ENCODE measurements at regions not wholly inside any gene's neighbourhood (a gene's known extent, or its start where the extent isn't known, plus 50 kb on each side); places are given as distances from the start of the nearest gene placed in this dataset.

GRCh38 chr6:147933224-147933623, 409.4 kb upstream of the SASH1 start:
- Mint-ChIP-seq H3K9me3 (ENCODE audit: unreplicated experiment) (peaks cover 6% of the 10 kb centered on the region), H3K4me3 (ENCODE audit: unreplicated experiment) (no peak overlapping the region), H3K27me3 (ENCODE audit: low read depth, unreplicated experiment) (no peaks in the 10 kb centered on the region), H3K27ac (ENCODE audit: unreplicated experiment) (no peak overlapping the region), H3K36me3 (ENCODE audit: low read depth, unreplicated experiment) (no peaks in the 10 kb centered on the region), H3K4me1 (ENCODE audit: low read depth, unreplicated experiment) (no peaks in the 10 kb centered on the region)
- Histone ChIP-seq H3K27me3 (ENCODE audit: insufficient read depth, low read length) (no peaks in the 10 kb centered on the region), H3K4me2 (ENCODE audit: low read length) (no peak overlapping the region), H3K36me3 (ENCODE audit: insufficient read depth, low read length) (no peaks in the 10 kb centered on the region), H3K4me3 (ENCODE audit: insufficient read depth, low read depth, low read length) (no peak overlapping the region), H3K9me3 (ENCODE audit: insufficient read depth, low read depth, low read length) (no peaks in the 10 kb centered on the region), H3K27ac (ENCODE audit: low read depth, low read length) (no peak overlapping the region), H2AFZ (ENCODE audit: low read depth, low read length) (no peak overlapping the region), H3K79me2 (ENCODE audit: insufficient read depth, low read length) (no peaks in the 10 kb centered on the region), H4K20me1 (ENCODE audit: insufficient read depth, low read length) (no peaks in the 10 kb centered on the region), H3K9ac (ENCODE audit: low read length) (no peak overlapping the region), H3K4me1 (ENCODE audit: insufficient read depth, low read length) (no peaks in the 10 kb centered on the region)
- no peak for TF ChIP-seq EZH2 (IDR thresholded peaks at IDR 0.05; ENCODE audit: insufficient read depth, low read length)
- TF ChIP-seq, protein P1, sequence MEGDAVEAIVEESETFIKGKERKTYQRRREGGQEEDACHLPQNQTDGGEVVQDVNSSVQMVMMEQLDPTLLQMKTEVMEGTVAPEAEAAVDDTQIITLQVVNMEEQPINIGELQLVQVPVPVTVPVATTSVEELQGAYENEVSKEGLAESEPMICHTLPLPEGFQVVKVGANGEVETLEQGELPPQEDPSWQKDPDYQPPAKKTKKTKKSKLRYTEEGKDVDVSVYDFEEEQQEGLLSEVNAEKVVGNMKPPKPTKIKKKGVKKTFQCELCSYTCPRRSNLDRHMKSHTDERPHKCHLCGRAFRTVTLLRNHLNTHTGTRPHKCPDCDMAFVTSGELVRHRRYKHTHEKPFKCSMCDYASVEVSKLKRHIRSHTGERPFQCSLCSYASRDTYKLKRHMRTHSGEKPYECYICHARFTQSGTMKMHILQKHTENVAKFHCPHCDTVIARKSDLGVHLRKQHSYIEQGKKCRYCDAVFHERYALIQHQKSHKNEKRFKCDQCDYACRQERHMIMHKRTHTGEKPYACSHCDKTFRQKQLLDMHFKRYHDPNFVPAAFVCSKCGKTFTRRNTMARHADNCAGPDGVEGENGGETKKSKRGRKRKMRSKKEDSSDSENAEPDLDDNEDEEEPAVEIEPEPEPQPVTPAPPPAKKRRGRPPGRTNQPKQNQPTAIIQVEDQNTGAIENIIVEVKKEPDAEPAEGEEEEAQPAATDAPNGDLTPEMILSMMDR (IDR thresholded peaks at IDR 0.05; ENCODE audit: insufficient read depth, low read depth, low read length) = no peak
- no peak for DNase-seq (ENCODE audit: low read depth)
- no peak for FAIRE-seq

- H2AFZ ChIP-seq (ENCODE audit: low read depth, low read length) = no peak overlapping the region
- no peaks in the 10 kb centered on the region for H3K36me3 Mint-ChIP-seq (ENCODE audit: low read depth, unreplicated experiment)
- H3K79me2 ChIP-seq (ENCODE audit: insufficient read depth, low read length) = no peaks in the 10 kb centered on the region
- H3K27me3 ChIP-seq (ENCODE audit: insufficient read depth, low read length) = no peaks in the 10 kb centered on the region
- H3K4me2 ChIP-seq (ENCODE audit: low read length) = no peak overlapping the region
- TF ChIP-seq EZH2 (IDR thresholded peaks at IDR 0.05; ENCODE audit: insufficient read depth, low read length) = no peak
- TF ChIP-seq, protein P1 (IDR thresholded peaks at IDR 0.05; ENCODE audit: insufficient read depth, low read depth, low read length) = no peak
- no peaks in the 10 kb centered on the region for H4K20me1 ChIP-seq (ENCODE audit: insufficient read depth, low read length)
- peak; percentile 12 for DNase-seq (ENCODE audit: low read depth)
- no peaks in the 10 kb centered on the region for H3K9me3 ChIP-seq (ENCODE audit: insufficient read depth, low read depth, low read length)
- FAIRE-seq = no peak
- H3K27ac Mint-ChIP-seq (ENCODE audit: unreplicated experiment) = no peak overlapping the region
- no peaks in the 10 kb centered on the region for H3K36me3 ChIP-seq (ENCODE audit: insufficient read depth, low read length)
- no peaks in the 10 kb centered on the region for H3K4me1 ChIP-seq (ENCODE audit: insufficient read depth, low read length)
- H3K4me3 Mint-ChIP-seq (ENCODE audit: unreplicated experiment) = no peak overlapping the region
- no peak overlapping the region for H3K4me3 ChIP-seq (ENCODE audit: insufficient read depth, low read depth, low read length)
- H3K9me3 Mint-ChIP-seq (ENCODE audit: unreplicated experiment) = no peaks in the 10 kb centered on the region
- H3K9ac ChIP-seq (ENCODE audit: low read length) = no peak overlapping the region
- no peaks in the 10 kb centered on the region for H3K4me1 Mint-ChIP-seq (ENCODE audit: low read depth, unreplicated experiment)
- H3K27me3 Mint-ChIP-seq (ENCODE audit: low read depth, unreplicated experiment) = no peaks in the 10 kb centered on the region
- no peak overlapping the region for H3K27ac ChIP-seq (ENCODE audit: low read depth, low read length)
Measured at GRCh38 chr6:147935656-147936055, 407.0 kb upstream of the SASH1 start.

- Mint-ChIP-seq H3K9me3 (ENCODE audit: unreplicated experiment) (no peaks in the 10 kb centered on the region), H3K27me3 (ENCODE audit: low read depth, unreplicated experiment) (no peaks in the 10 kb centered on the region), H3K36me3 (ENCODE audit: low read depth, unreplicated experiment) (no peaks in the 10 kb centered on the region), H3K4me1 (ENCODE audit: low read depth, unreplicated experiment) (no peaks in the 10 kb centered on the region), H3K4me3 (ENCODE audit: unreplicated experiment) (no peak overlapping the region), H3K27ac (ENCODE audit: unreplicated experiment) (no peak overlapping the region)
- no peak for DNase-seq (ENCODE audit: low read depth)
- H3K27me3 ChIP-seq (ENCODE audit: insufficient read depth, low read length) = no peaks in the 10 kb centered on the region
- no peak for TF ChIP-seq EZH2 (IDR thresholded peaks at IDR 0.05; ENCODE audit: insufficient read depth, low read length)
- no peak overlapping the region for H3K4me2 ChIP-seq (ENCODE audit: low read length)
- FAIRE-seq = no peak
- no peak overlapping the region for H2AFZ ChIP-seq (ENCODE audit: low read depth, low read length)
- H3K9me3 ChIP-seq (ENCODE audit: insufficient read depth, low read depth, low read length) = no peaks in the 10 kb centered on the region
- H4K20me1 ChIP-seq (ENCODE audit: insufficient read depth, low read length) = no peaks in the 10 kb centered on the region
- H3K27ac ChIP-seq (ENCODE audit: low read depth, low read length) = no peak overlapping the region
- H3K4me3 ChIP-seq (ENCODE audit: insufficient read depth, low read depth, low read length) = no peak overlapping the region
- H3K9ac ChIP-seq (ENCODE audit: low read length) = no peak overlapping the region
- no peaks in the 10 kb centered on the region for H3K79me2 ChIP-seq (ENCODE audit: insufficient read depth, low read length)
- H3K4me1 ChIP-seq (ENCODE audit: insufficient read depth, low read length) = no peaks in the 10 kb centered on the region
- H3K36me3 ChIP-seq (ENCODE audit: insufficient read depth, low read length) = no peaks in the 10 kb centered on the region
Measured at GRCh38 chr6:147936703-147937470, 405.8 kb upstream of the SASH1 start.

Measured in astrocyte (in vitro differentiated cells and primary cell).